HFF-Myc (cell line): ENCODE measurements at regions not wholly inside any gene's neighbourhood (a gene's known extent, or its start where the extent isn't known, plus 50 kb on each side); places are given as distances from the start of the nearest gene placed in this dataset.

ENCODE experiments used
- DNase-seq: peaks from one replicate; pipeline ENCODE4 v3.0.0-alpha.2; 2011; ENCODE audit warnings: low read depth; ENCODE audit errors: extremely low read depth
- H3K4me3 ChIP-seq: replicated peaks from 2 replicates; pipeline ENCODE4 v1.5.1; 2011; ENCODE audit warnings: low read depth, mild to moderate bottlenecking, control low read depth, low read length
- CTCF ChIP-seq: IDR thresholded peaks from 2 replicates; pipeline ENCODE4 v1.5.1; 2012; ENCODE audit warnings: mild to moderate bottlenecking, low read depth, low read length, control low read depth; ENCODE audit errors: missing control alignments

GRCh38 chr2:56860991-56861390, 677.2 kb downstream of the CCDC85A start:
- no peak for TF ChIP-seq CTCF
- no peak overlapping the region for H3K4me3 ChIP-seq
- no peak for DNase-seq

GRCh38 chr2:56871644-56872043, 687.9 kb downstream of the CCDC85A start:
- H3K4me3 ChIP-seq, result no peak overlapping the region
- DNase-seq, result no peak
- no peak for TF ChIP-seq CTCF

GRCh38 chr2:56874717-56875116, 690.9 kb downstream of the CCDC85A start:
- H3K4me3 ChIP-seq, result no peak overlapping the region
- no peak for TF ChIP-seq CTCF
- no peak for DNase-seq

- DNase-seq, result no peak
- H3K4me3 ChIP-seq, result no peak overlapping the region
- no peak for TF ChIP-seq CTCF
Measured at GRCh38 chr2:56889738-56890137, 705.9 kb downstream of the CCDC85A start.

- H3K4me3 ChIP-seq, result no peak overlapping the region
- TF ChIP-seq CTCF, result no peak
- DNase-seq, result no peak
Measured at GRCh38 chr2:56892382-56892781, 708.6 kb downstream of the CCDC85A start.

- DNase-seq, result no peak
- no peak overlapping the region for H3K4me3 ChIP-seq
- no peak for TF ChIP-seq CTCF
Measured at GRCh38 chr2:56898986-56899385, 715.2 kb downstream of the CCDC85A start.

- TF ChIP-seq CTCF, result no peak
- H3K4me3 ChIP-seq, result no peak overlapping the region
- no peak for DNase-seq
Measured at GRCh38 chr2:56912490-56912889, 728.7 kb downstream of the CCDC85A start.
